ENCODE measurements at regions not wholly inside any gene's neighbourhood (a gene's known extent, or its start where the extent isn't known, plus 50 kb on each side); places are given as distances from the start of the nearest gene placed in this dataset.

GRCh38 chr12:113610698-113611097 lies 139.0 kb upstream of the LHX5 start:
- DNase-seq (ENCODE audit: low spot score) = no peak
- Mint-ChIP-seq H3K36me3 (ENCODE audit: low read depth, unreplicated experiment) (no peaks in the 10 kb centered on the region), H3K9me3 (ENCODE audit: unreplicated experiment) (no peaks in the 10 kb centered on the region), H3K27me3 (ENCODE audit: unreplicated experiment) (peaks cover 9% of the 10 kb centered on the region), H3K4me3 (ENCODE audit: unreplicated experiment) (no peak overlapping the region), H3K4me1 (ENCODE audit: unreplicated experiment) (peaks cover 2% of the 10 kb centered on the region), H3K27ac (ENCODE audit: unreplicated experiment) (no peak overlapping the region)
- TF ChIP-seq, protein P1, sequence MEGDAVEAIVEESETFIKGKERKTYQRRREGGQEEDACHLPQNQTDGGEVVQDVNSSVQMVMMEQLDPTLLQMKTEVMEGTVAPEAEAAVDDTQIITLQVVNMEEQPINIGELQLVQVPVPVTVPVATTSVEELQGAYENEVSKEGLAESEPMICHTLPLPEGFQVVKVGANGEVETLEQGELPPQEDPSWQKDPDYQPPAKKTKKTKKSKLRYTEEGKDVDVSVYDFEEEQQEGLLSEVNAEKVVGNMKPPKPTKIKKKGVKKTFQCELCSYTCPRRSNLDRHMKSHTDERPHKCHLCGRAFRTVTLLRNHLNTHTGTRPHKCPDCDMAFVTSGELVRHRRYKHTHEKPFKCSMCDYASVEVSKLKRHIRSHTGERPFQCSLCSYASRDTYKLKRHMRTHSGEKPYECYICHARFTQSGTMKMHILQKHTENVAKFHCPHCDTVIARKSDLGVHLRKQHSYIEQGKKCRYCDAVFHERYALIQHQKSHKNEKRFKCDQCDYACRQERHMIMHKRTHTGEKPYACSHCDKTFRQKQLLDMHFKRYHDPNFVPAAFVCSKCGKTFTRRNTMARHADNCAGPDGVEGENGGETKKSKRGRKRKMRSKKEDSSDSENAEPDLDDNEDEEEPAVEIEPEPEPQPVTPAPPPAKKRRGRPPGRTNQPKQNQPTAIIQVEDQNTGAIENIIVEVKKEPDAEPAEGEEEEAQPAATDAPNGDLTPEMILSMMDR (IDR thresholded peaks at IDR 0.05; ENCODE audit: unreplicated experiment) = no peak

DNA sequence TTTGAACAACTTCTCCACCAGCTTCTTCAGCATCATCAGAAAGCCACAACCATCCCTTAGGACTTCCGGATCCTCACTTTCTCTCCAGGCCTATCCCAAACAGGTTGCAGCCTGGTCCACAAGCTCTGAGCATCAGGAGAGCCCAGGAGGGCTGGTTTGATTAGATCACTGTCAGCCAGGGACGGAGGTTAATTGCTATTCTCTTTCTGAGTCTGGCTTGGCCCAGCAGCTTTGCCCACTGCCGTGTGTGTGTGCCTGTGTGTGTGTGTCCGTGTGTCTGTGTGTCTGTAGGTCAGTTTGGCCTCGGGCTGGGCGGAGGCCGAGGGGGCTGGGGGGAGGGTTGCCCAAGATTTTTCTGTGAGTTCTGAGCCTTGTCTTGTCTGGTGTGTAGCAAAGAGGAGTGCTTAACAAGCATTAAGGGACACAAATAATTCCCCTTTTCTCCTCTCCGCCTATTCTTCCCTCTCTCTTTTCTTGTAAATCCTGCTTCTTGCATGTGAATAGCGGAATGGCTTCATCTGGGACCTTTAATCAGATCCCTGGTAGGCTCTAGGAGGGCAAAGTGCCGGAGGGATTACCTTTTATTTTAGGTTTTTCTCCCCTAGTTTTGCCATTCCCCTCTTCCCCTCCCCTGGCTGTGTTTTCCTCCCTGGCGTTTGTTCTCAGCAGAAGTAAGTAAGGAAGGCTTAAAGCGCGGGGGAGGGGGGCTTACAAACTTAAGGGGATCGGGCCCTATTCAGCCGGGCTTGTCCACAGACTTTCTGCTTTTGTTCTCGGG lies 138.2 kb upstream of the LHX5 start:
- no peak overlapping the region for H3K4me3 Mint-ChIP-seq (ENCODE audit: unreplicated experiment)
- no peak for DNase-seq (ENCODE audit: low spot score)
- no peak overlapping the region for H3K27ac Mint-ChIP-seq (ENCODE audit: unreplicated experiment)
- H3K9me3 Mint-ChIP-seq (ENCODE audit: unreplicated experiment) = no peaks in the 10 kb centered on the region
- H3K27me3 Mint-ChIP-seq (ENCODE audit: unreplicated experiment) = peaks cover 9% of the 10 kb centered on the region
- TF ChIP-seq, protein P1 (IDR thresholded peaks at IDR 0.05; ENCODE audit: unreplicated experiment) = no peak
- H3K4me1 Mint-ChIP-seq (ENCODE audit: unreplicated experiment) = peaks cover 2% of the 10 kb centered on the region
- no peaks in the 10 kb centered on the region for H3K36me3 Mint-ChIP-seq (ENCODE audit: low read depth, unreplicated experiment)

DNA sequence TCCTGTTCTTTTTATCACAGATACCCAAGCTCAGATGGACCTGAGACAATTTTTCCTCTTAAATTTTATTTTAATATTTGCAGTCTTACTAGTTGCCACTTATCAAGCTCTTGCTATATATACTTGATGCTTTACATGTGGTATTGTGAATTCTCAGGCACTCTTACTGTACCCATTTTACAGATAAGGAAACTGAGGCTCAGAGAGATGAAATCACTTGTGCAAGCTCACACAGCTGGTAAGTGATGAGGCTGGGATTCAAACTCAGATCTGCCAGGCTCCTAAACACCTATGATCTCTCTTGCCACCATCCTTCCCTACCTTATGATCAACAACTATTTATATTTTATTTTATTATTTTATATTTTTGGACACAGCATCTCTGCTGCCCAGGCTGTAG lies 133.0 kb upstream of the LHX5 start:
- Mint-ChIP-seq H3K4me3 (ENCODE audit: unreplicated experiment) (no peak overlapping the region), H3K27ac (ENCODE audit: unreplicated experiment) (no peak overlapping the region), H3K36me3 (ENCODE audit: low read depth, unreplicated experiment) (no peaks in the 10 kb centered on the region), H3K27me3 (ENCODE audit: unreplicated experiment) (peaks cover 6% of the 10 kb centered on the region), H3K9me3 (ENCODE audit: unreplicated experiment) (no peaks in the 10 kb centered on the region), H3K4me1 (ENCODE audit: unreplicated experiment) (peaks cover 5% of the 10 kb centered on the region)
- TF ChIP-seq, protein P1 (IDR thresholded peaks at IDR 0.05; ENCODE audit: unreplicated experiment) = no peak
- DNase-seq (ENCODE audit: low spot score) = no peak

DNA sequence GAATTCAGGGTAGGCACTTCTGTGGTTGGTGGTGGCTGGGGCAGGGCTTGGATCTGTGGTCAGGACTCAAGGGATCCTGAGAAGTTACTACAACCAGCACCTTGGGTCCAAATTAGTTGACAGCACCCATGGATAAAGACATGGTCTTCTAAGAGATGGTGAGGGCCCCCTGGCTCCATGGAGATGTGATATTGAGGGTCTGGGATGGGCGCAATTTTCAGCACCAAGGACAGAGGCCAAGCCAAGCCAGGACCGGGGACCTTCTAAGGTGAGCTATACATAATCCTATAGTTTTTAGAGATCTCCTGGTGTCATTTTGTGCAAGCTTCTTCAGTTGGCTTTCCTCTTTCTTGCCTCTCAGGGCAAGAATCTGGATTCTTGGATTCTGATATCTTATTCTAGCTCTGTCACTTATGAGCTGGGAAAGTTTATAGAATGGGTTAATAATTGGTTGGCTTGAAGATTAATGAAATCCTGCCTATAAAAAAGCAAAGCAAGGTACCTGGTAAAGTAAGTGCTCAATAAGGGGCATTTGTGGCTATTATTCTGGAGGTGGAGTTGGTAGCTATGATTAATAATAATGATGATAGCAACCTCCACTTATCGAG lies 130.1 kb upstream of the LHX5 start:
- H3K4me1 Mint-ChIP-seq (ENCODE audit: unreplicated experiment) = peaks cover 3% of the 10 kb centered on the region
- H3K36me3 Mint-ChIP-seq (ENCODE audit: low read depth, unreplicated experiment) = no peaks in the 10 kb centered on the region
- H3K9me3 Mint-ChIP-seq (ENCODE audit: unreplicated experiment) = no peaks in the 10 kb centered on the region
- no peaks in the 10 kb centered on the region for H3K27me3 Mint-ChIP-seq (ENCODE audit: unreplicated experiment)
- no peak overlapping the region for H3K4me3 Mint-ChIP-seq (ENCODE audit: unreplicated experiment)
- no peak overlapping the region for H3K27ac Mint-ChIP-seq (ENCODE audit: unreplicated experiment)
- TF ChIP-seq, protein P1 (IDR thresholded peaks at IDR 0.05; ENCODE audit: unreplicated experiment) = no peak
- peak; percentile 53 for DNase-seq (ENCODE audit: low spot score)

GRCh38 chr12:113598815-113599406 lies 127.2 kb upstream of the LHX5 start:
- no peak overlapping the region for H3K27ac Mint-ChIP-seq (ENCODE audit: unreplicated experiment)
- peaks cover 2% of the 10 kb centered on the region for H3K27me3 Mint-ChIP-seq (ENCODE audit: unreplicated experiment)
- TF ChIP-seq, protein P1 (IDR thresholded peaks at IDR 0.05; ENCODE audit: unreplicated experiment) = no peak
- no peaks in the 10 kb centered on the region for H3K9me3 Mint-ChIP-seq (ENCODE audit: unreplicated experiment)
- H3K36me3 Mint-ChIP-seq (ENCODE audit: low read depth, unreplicated experiment) = no peaks in the 10 kb centered on the region
- no peak for DNase-seq (ENCODE audit: low spot score)
- no peak overlapping the region for H3K4me3 Mint-ChIP-seq (ENCODE audit: unreplicated experiment)
- peaks cover under 1% of the 10 kb centered on the region for H3K4me1 Mint-ChIP-seq (ENCODE audit: unreplicated experiment)
